ENCODE measurements at regions not wholly inside any gene's neighbourhood (a gene's known extent, or its start where the extent isn't known, plus 50 kb on each side); places are given as distances from the start of the nearest gene placed in this dataset.

- no peak overlapping the region for H3K4me3 Mint-ChIP-seq
- intact Hi-C loops (cut with micrococcal nuclease) = no loop called here
- DNase-seq (no peak), ATAC-seq (no peak)
- no peaks in the 10 kb centered on the region for H3K9me3 Mint-ChIP-seq
- H3K4me1 ChIP-seq (ENCODE audit: control insufficient read depth, insufficient read depth, low read length) = no peaks in the 10 kb centered on the region
- H3K36me3 ChIP-seq (ENCODE audit: control insufficient read depth, insufficient read depth, low read length) = no peaks in the 10 kb centered on the region
- peaks cover 0 to 7% of the 10 kb centered on the region in 2 donors for H3K4me1 Mint-ChIP-seq
- no peaks in the 10 kb centered on the region for H3K36me3 Mint-ChIP-seq
- H3K27ac Mint-ChIP-seq = no peak overlapping the region
- H3K27me3 Mint-ChIP-seq (ENCODE audit: low read depth in 2 of 2) = peaks cover 0 to 4% of the 10 kb centered on the region in 2 donors
- TF ChIP-seq CTCF (IDR thresholded peaks at IDR 0.05) = no peak
- no peaks in the 10 kb centered on the region for H3K9me3 ChIP-seq (ENCODE audit: control insufficient read depth, insufficient read depth, low read length)
- no peak overlapping the region for H3K27ac ChIP-seq (ENCODE audit: low read length)
- WGBS (ENCODE audit: insufficient coverage) = 92% methylated on average over 6 of the region's 6 CpGs
- no peak overlapping the region for H3K4me3 ChIP-seq (ENCODE audit: low read length)
- no peaks in the 10 kb centered on the region for H3K27me3 ChIP-seq (ENCODE audit: control insufficient read depth, insufficient read depth, low read length)
These were observed 123.0 kb downstream of the C16orf95 start for GRCh38 chr16:87194172-87194571.

- 66% methylated on average over 6 of the region's 6 CpGs for WGBS (ENCODE audit: insufficient coverage)
These were observed 122.0 kb downstream of the C16orf95 start for GRCh38 chr16:87195161-87195560.

GRCh38 chr16:87196231-87196630 lies 121.0 kb downstream of the C16orf95 start:
- WGBS (ENCODE audit: insufficient coverage) = 89% methylated on average over 11 of the region's 11 CpGs
- H3K27me3 Mint-ChIP-seq (ENCODE audit: low read depth in 2 of 2) = peaks cover 0 to 4% of the 10 kb centered on the region in 2 donors

More at GRCh38 chr16:87195161-87195560, 122.0 kb downstream of the C16orf95 start:
- Histone ChIP-seq H3K9me3 (ENCODE audit: control insufficient read depth, insufficient read depth, low read length) (no peaks in the 10 kb centered on the region), H3K36me3 (ENCODE audit: control insufficient read depth, insufficient read depth, low read length) (no peaks in the 10 kb centered on the region), H3K4me3 (ENCODE audit: low read length) (no peak overlapping the region), H3K4me1 (ENCODE audit: control insufficient read depth, insufficient read depth, low read length) (no peaks in the 10 kb centered on the region), H3K27ac (ENCODE audit: low read length) (no peak overlapping the region), H3K27me3 (ENCODE audit: control insufficient read depth, insufficient read depth, low read length) (no peaks in the 10 kb centered on the region)
- ATAC-seq = no peak
- Mint-ChIP-seq H3K36me3 (no peaks in the 10 kb centered on the region), H3K4me3 (no peak overlapping the region), H3K4me1 (peaks cover 5 to 13% of the 10 kb centered on the region in 2 donors), H3K9me3 (peaks cover 0 to 2% of the 10 kb centered on the region in 2 donors), H3K27me3 (ENCODE audit: low read depth in 2 of 2) (peaks cover 0 to 4% of the 10 kb centered on the region in 2 donors), H3K27ac (no peak overlapping the region)
- intact Hi-C loops (cut with micrococcal nuclease) = no loop called here
- no peak for TF ChIP-seq CTCF (IDR thresholded peaks at IDR 0.05)
- DNase-seq = no peak

More at GRCh38 chr16:87196231-87196630, 121.0 kb downstream of the C16orf95 start:
- Mint-ChIP-seq H3K27ac (no peak overlapping the region), H3K4me1 (peaks cover 5 to 13% of the 10 kb centered on the region in 2 donors), H3K9me3 (peaks cover 0 to 2% of the 10 kb centered on the region in 2 donors), H3K36me3 (no peaks in the 10 kb centered on the region), H3K4me3 (no peak overlapping the region)
- H3K36me3 ChIP-seq (ENCODE audit: control insufficient read depth, insufficient read depth, low read length) = no peaks in the 10 kb centered on the region
- intact Hi-C loops (cut with micrococcal nuclease) = no loop called here
- no peaks in the 10 kb centered on the region for H3K27me3 ChIP-seq (ENCODE audit: control insufficient read depth, insufficient read depth, low read length)
- ATAC-seq (no peak), DNase-seq (no peak)
- H3K9me3 ChIP-seq (ENCODE audit: control insufficient read depth, insufficient read depth, low read length) = no peaks in the 10 kb centered on the region
- H3K27ac ChIP-seq (ENCODE audit: low read length) = no peak overlapping the region
- no peak for TF ChIP-seq CTCF (IDR thresholded peaks at IDR 0.05)
- no peak overlapping the region for H3K4me3 ChIP-seq (ENCODE audit: low read length)
- no peaks in the 10 kb centered on the region for H3K4me1 ChIP-seq (ENCODE audit: control insufficient read depth, insufficient read depth, low read length)

Measured in natural killer cell (primary cell).